Uterus (tissue), 3 donors: ENCODE measurements at regions not wholly inside any gene's neighbourhood (a gene's known extent, or its start where the extent isn't known, plus 50 kb on each side); places are given as distances from the start of the nearest gene placed in this dataset.

Experiments
- DNase-seq, 2 donors: peaks; one replicate each; pipeline ENCODE4 v3.0.0-alpha.2; 2019 to 2020
- H3K27ac ChIP-seq, 2 donors: fragments of 200-600 bp; sonication (generic); 1 replicate in 1 of 2; 2 replicates in 1 of 2; pipeline ENCODE4 v1.5.1; 2016 to 2018
- H3K27me3 ChIP-seq, 2 donors: fragments of 200-600 bp; sonication (generic); one replicate each; pipeline ENCODE4 v1.5.1; 2018 to 2019; ENCODE audit warnings: control low read depth in 1 of 2
- H3K36me3 ChIP-seq, 2 donors: fragments of 200-600 bp; sonication (generic); one replicate each; pipeline ENCODE4 v1.5.1; 2019; ENCODE audit warnings: control low read depth in 1 of 2
- H3K4me1 ChIP-seq, 2 donors: fragments of 200-600 bp; sonication (generic); one replicate each; pipeline ENCODE4 v1.5.1; 2018 to 2019; ENCODE audit warnings: control low read depth in 1 of 2
- H3K4me3 ChIP-seq, 2 donors: fragments of 200-600 bp; sonication (generic); 1 replicate in 1 of 2; 2 replicates in 1 of 2; pipeline ENCODE4 v1.5.1; 2018 to 2019; ENCODE audit warnings: mild to moderate bottlenecking in 1 of 2
- H3K9me3 ChIP-seq, 2 donors: fragments of 200-600 bp; sonication (generic); one replicate each; pipeline ENCODE4 v1.5.1; 2019; ENCODE audit warnings: control low read depth in 1 of 2
- CTCF ChIP-seq, 4 experiments: fragments of 200-600 bp in 2 of 4; fragments of 450-650 bp in 2 of 4; sonication (generic) in 2 of 4; IDR thresholded peaks; one replicate each; pipeline ENCODE4 v1.5.1; 2016 to 2019; ENCODE audit warnings: antibody characterized with exemption in 4 of 4, mild to moderate bottlenecking in 2 of 4, moderate library complexity in 1 of 4
- POLR2A ChIP-seq, 2 donors: fragments of 450-650 bp; IDR thresholded peaks; one replicate each; pipeline ENCODE4 v1.6.1; 2016; ENCODE audit warnings: antibody characterized with exemption in 2 of 2, mild to moderate bottlenecking in 1 of 2, moderate library complexity in 1 of 2
- intact Hi-C: fragments of 100-400 bp; cut with DNase I; formaldehyde crosslinking; loops from one replicate; pipeline ENCODE4 v1.15.1; 2023; ENCODE audit warnings: low total_unique reads
- donor health status: DM: yes; HTN: yes; CAD: no.

- intact Hi-C loops = no loop called here
- no peak overlapping the region for H3K27ac ChIP-seq
Measured at GRCh38 chr2:198343471-198343870, 539.1 kb downstream of the PLCL1 start.

DNA sequence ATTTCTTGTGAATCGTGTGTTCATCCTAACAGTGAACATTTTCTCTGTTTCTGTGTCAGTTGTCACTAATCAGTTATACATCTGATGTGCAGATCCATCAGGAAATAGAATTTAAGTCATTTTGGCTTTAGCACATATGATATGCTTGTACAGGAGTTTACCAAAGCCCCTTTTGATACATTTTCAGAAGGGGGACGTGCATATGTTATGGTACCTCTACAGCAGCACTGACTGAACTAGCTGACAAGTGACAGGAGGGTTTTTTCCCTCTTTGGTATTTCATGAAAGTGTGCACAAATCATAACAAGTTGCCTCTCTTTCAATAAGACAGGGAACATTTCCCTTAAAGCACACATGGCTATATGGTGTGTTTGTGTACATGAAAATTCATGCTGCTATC, 536.5 kb downstream of the PLCL1 start:
- DNase-seq = no peak
- TF ChIP-seq CTCF (IDR thresholded peaks at IDR 0.05) (no peak), POLR2A (IDR thresholded peaks at IDR 0.05) (no peak)
- H3K27me3 ChIP-seq = no peaks in the 10 kb centered on the region
- no peak overlapping the region for H3K27ac ChIP-seq
- intact Hi-C loops = no loop called here
- H3K4me3 ChIP-seq = no peak overlapping the region
- H3K4me1 ChIP-seq = no peaks in the 10 kb centered on the region
- no peaks in the 10 kb centered on the region for H3K36me3 ChIP-seq
- H3K9me3 ChIP-seq = no peaks in the 10 kb centered on the region

More at GRCh38 chr2:198343471-198343870, 539.1 kb downstream of the PLCL1 start:
- TF ChIP-seq POLR2A (IDR thresholded peaks at IDR 0.05) = no peak
- no peak for TF ChIP-seq CTCF (IDR thresholded peaks at IDR 0.05)
- H3K4me3 ChIP-seq = no peak overlapping the region
- no peaks in the 10 kb centered on the region for H3K4me1 ChIP-seq
- H3K27me3 ChIP-seq = no peaks in the 10 kb centered on the region
- H3K9me3 ChIP-seq = no peaks in the 10 kb centered on the region
- no peak for DNase-seq
- no peaks in the 10 kb centered on the region for H3K36me3 ChIP-seq

DNA sequence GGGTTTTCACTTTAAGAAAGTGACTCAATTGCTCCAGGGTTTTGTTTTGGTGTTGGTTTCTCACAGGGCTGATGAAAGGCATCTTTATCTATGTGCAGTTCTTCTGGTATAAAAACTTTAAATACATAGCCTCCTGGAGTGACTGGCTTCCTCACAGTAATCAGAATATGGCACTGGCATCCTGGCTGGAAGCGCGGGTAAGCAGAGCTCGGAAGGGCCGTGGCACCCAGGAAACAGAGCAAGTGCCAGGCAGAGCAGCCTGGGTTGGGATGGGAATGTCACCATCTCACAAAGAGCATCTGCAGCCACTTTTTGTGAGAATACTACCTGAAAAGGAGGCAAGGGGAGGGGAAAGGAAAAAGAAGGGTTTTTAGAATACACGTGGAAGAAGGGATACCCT, 534.7 kb downstream of the PLCL1 start:
- Histone ChIP-seq H3K27ac (no peak overlapping the region), H3K4me1 (no peaks in the 10 kb centered on the region), H3K4me3 (no peak overlapping the region), H3K36me3 (no peaks in the 10 kb centered on the region), H3K27me3 (no peaks in the 10 kb centered on the region), H3K9me3 (no peaks in the 10 kb centered on the region)
- intact Hi-C loops = no loop called here
- no peak for DNase-seq
- no peak for TF ChIP-seq POLR2A (IDR thresholded peaks at IDR 0.05)
- TF ChIP-seq CTCF (IDR thresholded peaks at IDR 0.05) = no peak

- Histone ChIP-seq H3K36me3 (no peaks in the 10 kb centered on the region), H3K4me3 (no peak overlapping the region), H3K9me3 (no peaks in the 10 kb centered on the region), H3K27me3 (no peaks in the 10 kb centered on the region), H3K4me1 (no peaks in the 10 kb centered on the region), H3K27ac (no peak overlapping the region)
- TF ChIP-seq CTCF (IDR thresholded peaks at IDR 0.05) (no peak), POLR2A (IDR thresholded peaks at IDR 0.05) (no peak)
- DNase-seq = no peak
- intact Hi-C loops = no loop called here
Measured at GRCh38 chr2:198337368-198337767, 533.0 kb downstream of the PLCL1 start.

DNA sequence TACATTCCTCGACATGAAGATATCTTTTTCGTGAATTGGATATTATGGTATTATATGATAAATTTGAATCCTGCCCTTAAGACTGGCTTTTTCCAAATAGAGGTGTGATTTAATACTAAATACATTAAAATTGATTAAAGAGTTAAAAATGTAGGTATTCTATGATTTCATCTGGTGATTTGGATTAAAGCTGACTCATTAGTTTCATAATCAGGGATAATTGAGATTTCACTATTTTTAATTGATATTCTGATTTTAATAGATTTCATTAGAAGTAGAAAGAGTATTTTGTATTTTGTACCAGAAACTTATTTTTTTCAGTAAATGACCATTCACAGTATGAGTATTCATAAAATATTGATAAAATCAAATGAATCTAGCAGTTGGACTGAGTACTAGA, 524.1 kb downstream of the PLCL1 start:
- Histone ChIP-seq H3K4me1 (no peaks in the 10 kb centered on the region), H3K27me3 (no peaks in the 10 kb centered on the region), H3K36me3 (no peaks in the 10 kb centered on the region), H3K27ac (no peak overlapping the region), H3K4me3 (no peak overlapping the region), H3K9me3 (no peaks in the 10 kb centered on the region)
- TF ChIP-seq POLR2A (IDR thresholded peaks at IDR 0.05) = no peak
- no peak for TF ChIP-seq CTCF (IDR thresholded peaks at IDR 0.05)
- intact Hi-C loops = no loop called here
- no peak for DNase-seq
